Upper lobe of left lung (tissue), 6 donors: ENCODE measurements at regions not wholly inside any gene's neighbourhood (a gene's known extent, or its start where the extent isn't known, plus 50 kb on each side); places are given as distances from the start of the nearest gene placed in this dataset.

ENCODE experiments used
- ATAC-seq, 2 donors: fragments of 200-7000 bp; cut with Tn5 transposase; one replicate each; pipeline ENCODE4 v1.9.1; 2022; ENCODE audit warnings: mild to moderate bottlenecking in 2 of 2, moderate library complexity in 2 of 2; ENCODE audit not compliant: low FRiP score in 2 of 2
- DNase-seq, 2 donors: peaks; one replicate each; pipeline ENCODE4 v3.0.0-alpha.2; 2019 to 2020
- H3K27ac ChIP-seq, 4 donors: fragments of 200-600 bp; sonication (generic); one replicate each; pipeline ENCODE4 v1.5.1; 2016 to 2019
- H3K27me3 ChIP-seq, 4 donors: fragments of 200-600 bp; sonication (generic); one replicate each; pipeline ENCODE4 v1.5.1; 2017 to 2019
- H3K36me3 ChIP-seq, 4 donors: fragments of 200-600 bp; sonication (generic); one replicate each; pipeline ENCODE4 v1.5.1; 2016 to 2019
- H3K4me1 ChIP-seq, 4 donors: fragments of 200-600 bp; sonication (generic); one replicate each; pipeline ENCODE4 v1.5.1; 2018 to 2019
- H3K4me3 ChIP-seq, 4 donors: fragments of 200-600 bp; sonication (generic); one replicate each; pipeline ENCODE4 v1.5.1; 2017 to 2019; ENCODE audit warnings: mild to moderate bottlenecking in 2 of 4, moderate library complexity in 1 of 4
- H3K9me3 ChIP-seq, 4 donors: fragments of 200-600 bp; sonication (generic); one replicate each; pipeline ENCODE4 v1.5.1; 2018 to 2019
- EP300 ChIP-seq, 4 donors: sonication (generic); formaldehyde crosslinking; IDR thresholded peaks; one replicate each; pipeline ENCODE4 v1.5.1; 2017; ENCODE audit warnings: antibody characterized with exemption in 4 of 4, control low read depth in 2 of 4
- POLR2A ChIP-seq, 4 donors: fragments of 450-650 bp; IDR thresholded peaks; one replicate each; pipeline ENCODE4 v1.5.1; 2016 to 2017; ENCODE audit warnings: antibody characterized with exemption in 4 of 4, mild to moderate bottlenecking in 2 of 4
- POLR2AphosphoS5 ChIP-seq, 2 donors: sonication (generic); formaldehyde crosslinking; IDR thresholded peaks; one replicate each; pipeline ENCODE4 v1.5.1; 2017; ENCODE audit warnings: antibody characterized with exemption in 2 of 2
- WGBS, 2 donors: methylation state at CpG; one replicate each; pipeline ENCODE4 v1.1.5; 2017 to 2018; 5-methylcytosine and 5-hydroxymethylcytosine counted together
- TF ChIP-seq, protein P1 (sequence below), 6 experiments: fragments of 450-650 bp in 4 of 6; fragments of 200-600 bp in 2 of 6; sonication (generic) in 2 of 6; IDR thresholded peaks; one replicate each; pipeline ENCODE4 v1.5.1; 2016 to 2019; ENCODE audit warnings: antibody characterized with exemption in 6 of 6
- donor health status: DM: no; HTN: no; CAD: no; lungs with moderate emphysema.
- donor health status: DM: no; HTN: yes; CAD: no; lungs with severe emphysema.

DNA sequence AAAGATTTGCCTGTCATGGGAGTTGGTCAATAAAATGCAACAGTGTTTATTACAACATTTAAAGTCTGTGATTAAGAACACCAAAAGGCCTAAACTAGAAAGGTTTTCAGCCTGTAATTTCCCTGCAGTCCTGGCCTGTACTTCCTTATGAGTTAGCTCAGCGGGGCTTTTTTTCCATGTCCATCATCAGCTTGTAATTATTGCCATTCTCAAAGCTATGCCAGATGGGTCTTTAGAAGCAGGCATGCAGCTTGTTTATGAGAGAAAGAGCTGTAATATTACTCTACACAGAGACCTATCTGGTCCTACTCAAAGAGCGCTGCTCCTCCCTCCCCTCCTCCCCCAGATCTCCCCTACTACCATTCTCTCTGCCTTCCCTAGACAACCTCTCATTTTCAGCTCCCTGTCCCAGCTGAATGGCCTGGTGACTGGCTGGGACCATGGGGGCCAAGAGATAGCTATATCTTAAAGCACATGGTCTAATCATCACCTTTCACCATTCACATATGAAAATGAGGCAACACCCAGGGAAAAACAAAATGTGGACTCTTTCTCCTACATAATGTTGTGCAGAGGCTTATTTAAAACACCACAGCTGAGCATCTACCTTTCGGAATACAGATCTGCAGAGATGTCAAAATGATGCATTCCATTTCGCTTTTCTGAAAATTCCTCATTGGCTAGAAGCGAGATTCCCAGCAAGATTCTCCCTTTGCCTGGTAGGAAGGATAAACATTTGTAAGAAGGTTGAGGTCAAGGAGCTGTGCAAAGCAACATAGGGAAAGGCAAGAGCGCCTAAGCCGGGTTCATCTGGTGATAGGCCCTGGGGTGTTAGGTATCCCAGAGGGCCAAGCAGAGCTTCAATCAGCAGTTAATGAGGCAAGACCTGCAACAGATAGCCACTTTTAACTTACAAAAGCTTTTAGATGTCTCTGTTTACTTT is 209.7 kb upstream of the CDKN3 start:
- Histone ChIP-seq H3K27me3 (no peaks in the 10 kb centered on the region), H3K36me3 (no peaks in the 10 kb centered on the region), H3K27ac (no peak overlapping the region), H3K9me3 (no peaks in the 10 kb centered on the region), H3K4me1 (peaks cover 0 to 9% (median 4%) of the 10 kb centered on the region in 4 donors), H3K4me3 (no peak overlapping the region)
- ATAC-seq = no peak
- TF ChIP-seq POLR2A (IDR thresholded peaks at IDR 0.05) = no peak
- TF ChIP-seq, protein P1, sequence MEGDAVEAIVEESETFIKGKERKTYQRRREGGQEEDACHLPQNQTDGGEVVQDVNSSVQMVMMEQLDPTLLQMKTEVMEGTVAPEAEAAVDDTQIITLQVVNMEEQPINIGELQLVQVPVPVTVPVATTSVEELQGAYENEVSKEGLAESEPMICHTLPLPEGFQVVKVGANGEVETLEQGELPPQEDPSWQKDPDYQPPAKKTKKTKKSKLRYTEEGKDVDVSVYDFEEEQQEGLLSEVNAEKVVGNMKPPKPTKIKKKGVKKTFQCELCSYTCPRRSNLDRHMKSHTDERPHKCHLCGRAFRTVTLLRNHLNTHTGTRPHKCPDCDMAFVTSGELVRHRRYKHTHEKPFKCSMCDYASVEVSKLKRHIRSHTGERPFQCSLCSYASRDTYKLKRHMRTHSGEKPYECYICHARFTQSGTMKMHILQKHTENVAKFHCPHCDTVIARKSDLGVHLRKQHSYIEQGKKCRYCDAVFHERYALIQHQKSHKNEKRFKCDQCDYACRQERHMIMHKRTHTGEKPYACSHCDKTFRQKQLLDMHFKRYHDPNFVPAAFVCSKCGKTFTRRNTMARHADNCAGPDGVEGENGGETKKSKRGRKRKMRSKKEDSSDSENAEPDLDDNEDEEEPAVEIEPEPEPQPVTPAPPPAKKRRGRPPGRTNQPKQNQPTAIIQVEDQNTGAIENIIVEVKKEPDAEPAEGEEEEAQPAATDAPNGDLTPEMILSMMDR (IDR thresholded peaks at IDR 0.05) = no peak
- TF ChIP-seq EP300 (IDR thresholded peaks at IDR 0.05) = no peak
- TF ChIP-seq POLR2AphosphoS5 (IDR thresholded peaks at IDR 0.05) = no peak
- no peak for DNase-seq
- WGBS, 2 donors = 93 to 97% methylated on average over 7 of the region's 7 CpGs

DNA sequence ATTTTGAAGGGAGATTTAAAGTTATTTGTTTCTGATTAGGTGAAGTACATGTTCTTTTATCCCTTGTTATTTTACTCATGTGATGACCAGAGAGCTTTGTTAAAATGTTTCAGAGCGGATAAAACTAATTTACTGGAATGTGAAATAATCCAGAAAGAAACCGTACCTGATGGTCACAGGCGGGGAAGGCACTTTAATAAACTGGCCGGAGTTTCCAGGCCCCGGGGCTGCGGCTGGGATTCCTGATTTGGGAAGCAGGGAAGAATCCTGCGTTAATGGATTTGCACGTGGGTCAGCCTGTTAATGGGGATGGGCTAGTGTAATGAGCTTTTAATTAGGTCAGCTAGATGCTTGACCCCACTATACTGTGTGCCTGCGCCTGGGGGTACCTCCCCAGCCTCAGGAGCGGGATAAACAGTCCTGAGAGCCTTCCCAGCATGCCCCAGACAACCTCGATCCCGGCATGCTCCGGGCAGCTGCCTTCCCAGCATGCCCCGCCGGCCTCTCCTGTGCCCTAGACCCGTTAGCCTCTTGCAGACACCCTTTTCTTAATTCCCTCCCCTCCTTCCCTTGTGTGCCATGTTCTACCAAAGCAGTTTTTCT is 208.6 kb upstream of the CDKN3 start:
- no peaks in the 10 kb centered on the region for H3K27me3 ChIP-seq
- TF ChIP-seq EP300 (IDR thresholded peaks at IDR 0.05) (no peak), POLR2A (IDR thresholded peaks at IDR 0.05) (no peak), POLR2AphosphoS5 (IDR thresholded peaks at IDR 0.05) (no peak)
- TF ChIP-seq, protein P1 (IDR thresholded peaks at IDR 0.05) = no peak
- ATAC-seq (no peak), DNase-seq (peak in 1 of 2 donors; percentile 37)
- no peak overlapping the region for H3K27ac ChIP-seq
- no peaks in the 10 kb centered on the region for H3K36me3 ChIP-seq
- WGBS, 2 donors = 90 to 92% methylated on average over 16 of the region's 16 CpGs
- no peaks in the 10 kb centered on the region for H3K9me3 ChIP-seq
- H3K4me1 ChIP-seq = peaks cover 0 to 9% (median 4%) of the 10 kb centered on the region in 4 donors
- H3K4me3 ChIP-seq = no peak overlapping the region

DNA sequence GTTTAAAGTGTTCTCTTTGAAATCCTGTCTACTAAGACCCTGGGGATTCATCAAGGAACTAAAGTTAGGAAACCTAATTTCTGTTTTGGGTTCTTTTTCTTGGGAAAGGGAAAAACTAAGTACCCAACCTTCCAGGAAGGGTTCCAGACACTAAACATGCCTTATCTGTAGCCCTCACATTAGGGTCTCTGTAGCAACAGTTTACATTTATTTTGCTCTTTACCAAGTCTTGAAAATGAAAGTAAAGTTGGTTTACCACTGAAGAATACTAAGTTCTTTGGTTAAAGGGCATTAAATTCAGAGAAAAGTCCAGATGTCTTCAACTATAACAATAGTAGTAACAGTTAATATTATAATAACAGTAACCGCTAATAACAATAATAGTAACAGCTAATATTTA is 207.5 kb upstream of the CDKN3 start:
- no peak for TF ChIP-seq POLR2A (IDR thresholded peaks at IDR 0.05)
- TF ChIP-seq, protein P1 (IDR thresholded peaks at IDR 0.05) = no peak
- TF ChIP-seq EP300 (IDR thresholded peaks at IDR 0.05) = no peak
- TF ChIP-seq POLR2AphosphoS5 (IDR thresholded peaks at IDR 0.05) = no peak
- Histone ChIP-seq H3K4me3 (no peak overlapping the region), H3K27ac (peak overlapping the region in 1 of 4 donors; percentile 32), H3K36me3 (no peaks in the 10 kb centered on the region), H3K9me3 (no peaks in the 10 kb centered on the region), H3K27me3 (no peaks in the 10 kb centered on the region), H3K4me1 (peaks cover 0 to 9% (median 4%) of the 10 kb centered on the region in 4 donors)
- WGBS, 2 donors = 81 to 84% methylated on average over 1 of the region's 1 CpG
- DNase-seq (no peak), ATAC-seq (no peak)

DNA sequence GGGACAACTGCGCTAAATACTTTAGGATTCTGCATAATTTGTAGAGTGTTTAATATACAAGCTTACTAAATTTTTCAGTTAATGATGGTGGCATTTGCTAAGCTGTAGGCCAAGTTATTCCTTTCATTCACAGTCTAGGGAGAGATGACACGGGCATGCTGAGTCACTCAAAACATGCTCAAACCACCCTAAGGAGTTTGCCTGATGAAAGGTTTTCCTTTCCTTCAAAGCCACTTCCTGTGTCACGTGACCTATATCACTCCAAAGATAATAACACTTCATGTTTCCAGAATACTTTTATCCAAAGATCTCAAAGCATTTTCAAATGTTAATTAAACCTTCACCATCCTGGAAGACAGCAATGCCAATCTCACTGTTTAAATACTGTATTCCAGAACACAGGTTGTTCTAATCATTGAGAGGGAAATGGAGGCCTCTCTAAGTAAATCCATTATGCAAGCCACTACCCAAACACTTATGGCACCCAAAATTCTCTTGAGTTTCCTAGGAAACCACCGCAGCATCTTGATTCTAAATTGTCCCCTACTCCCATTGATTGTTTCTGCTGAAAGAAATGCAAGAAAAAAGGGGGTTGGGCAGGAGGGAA is 207.0 kb upstream of the CDKN3 start:
- TF ChIP-seq, protein P1 (IDR thresholded peaks at IDR 0.05) = no peak
- no peaks in the 10 kb centered on the region for H3K27me3 ChIP-seq
- H3K27ac ChIP-seq = no peak overlapping the region
- ATAC-seq = peak in 1 of 2 donors; percentile 69
- peaks cover 0 to 9% (median 4%) of the 10 kb centered on the region in 4 donors for H3K4me1 ChIP-seq
- 39 to 41% methylated on average over 4 of the region's 4 CpGs for WGBS, 2 donors
- no peaks in the 10 kb centered on the region for H3K36me3 ChIP-seq
- H3K9me3 ChIP-seq = no peaks in the 10 kb centered on the region
- H3K4me3 ChIP-seq = no peak overlapping the region
- DNase-seq = peak in 1 of 2 donors; percentile 39
